ENCODE measurements at regions not wholly inside any gene's neighbourhood (a gene's known extent, or its start where the extent isn't known, plus 50 kb on each side); places are given as distances from the start of the nearest gene placed in this dataset.

GRCh38 chr10:4054656-4055435 lies 269.8 kb upstream of the KLF6 start:
- Histone ChIP-seq H2AFZ (no peak overlapping the region), H3K4me2 (ENCODE audit: unreplicated experiment) (no peak overlapping the region), H3K4me3 (no peak overlapping the region), H3K4me1 (ENCODE audit: insufficient read depth) (no peaks in the 10 kb centered on the region; the same call in 1 of the 2 replicates), H3K9ac (no peak overlapping the region), H4K20me1 (ENCODE audit: insufficient read depth) (no peaks in the 10 kb centered on the region), H3K79me2 (ENCODE audit: insufficient read depth) (no peaks in the 10 kb centered on the region), H3K27ac (no peak overlapping the region), H3K36me3 (ENCODE audit: low read depth) (no peaks in the 10 kb centered on the region), H3F3A (ENCODE audit: insufficient read depth) (no peaks in the 10 kb centered on the region), H3K9me3 (ENCODE audit: low read depth) (no peaks in the 10 kb centered on the region), H3K9me2 (ENCODE audit: insufficient read depth) (no peaks in the 10 kb centered on the region), H3K27me3 (replicated peaks; ENCODE audit: insufficient read depth) (no peaks in the 10 kb centered on the region)
- DNase-seq, result no peak
- in situ Hi-C loops (cut with MboI), result no loop called here
- WGBS, 2 experiments (ENCODE audit: low coverage in 1 of 2, low lambda C conversion rate in 2 of 2, missing lambda C conversion rate in 2 of 2), result 94 to 96% methylated on average over 6 of the region's 6 CpGs
- no peak for TF ChIP-seq EZH2 (IDR thresholded peaks at IDR 0.05; ENCODE audit: insufficient read depth, poor library complexity, severe bottlenecking)
- no peak for TF ChIP-seq EZH2phosphoT487 (IDR thresholded peaks at IDR 0.05; ENCODE audit: insufficient read depth, low read depth)

- Histone ChIP-seq H3K4me1 (ENCODE audit: insufficient read depth) (no peaks in the 10 kb centered on the region; the same call in 1 of the 2 replicates), H3K36me3 (ENCODE audit: low read depth) (no peaks in the 10 kb centered on the region), H3K4me3 (no peak overlapping the region), H3K4me2 (ENCODE audit: unreplicated experiment) (no peak overlapping the region), H4K20me1 (ENCODE audit: insufficient read depth) (no peaks in the 10 kb centered on the region), H3K27me3 (replicated peaks; ENCODE audit: insufficient read depth) (no peaks in the 10 kb centered on the region), H3F3A (ENCODE audit: insufficient read depth) (no peaks in the 10 kb centered on the region), H3K79me2 (ENCODE audit: insufficient read depth) (no peaks in the 10 kb centered on the region), H3K27ac (no peak overlapping the region), H3K9me2 (ENCODE audit: insufficient read depth) (no peaks in the 10 kb centered on the region), H3K9ac (no peak overlapping the region), H3K9me3 (ENCODE audit: low read depth) (no peaks in the 10 kb centered on the region), H2AFZ (no peak overlapping the region)
- DNase-seq, result no peak
- TF ChIP-seq EZH2 (IDR thresholded peaks at IDR 0.05; ENCODE audit: insufficient read depth, poor library complexity, severe bottlenecking), result no peak
- no peak for TF ChIP-seq EZH2phosphoT487 (IDR thresholded peaks at IDR 0.05; ENCODE audit: insufficient read depth, low read depth)
- WGBS, 2 experiments (ENCODE audit: low coverage in 1 of 2, low lambda C conversion rate in 2 of 2, missing lambda C conversion rate in 2 of 2), result 95% methylated on average over 8 of the region's 8 CpGs
- in situ Hi-C loops (cut with MboI), result no loop called here
Measured at GRCh38 chr10:4053940-4054339, 268.9 kb upstream of the KLF6 start.

GRCh38 chr10:4051641-4052151 lies 266.7 kb upstream of the KLF6 start:
- in situ Hi-C loops (cut with MboI), result no loop called here
- Histone ChIP-seq H3K9me2 (ENCODE audit: insufficient read depth) (no peaks in the 10 kb centered on the region), H3K4me3 (peak overlapping the region; percentile 69)

GRCh38 chr10:4051011-4051640 lies 266.1 kb upstream of the KLF6 start:
- H3K27me3 ChIP-seq (replicated peaks; ENCODE audit: insufficient read depth), result no peaks in the 10 kb centered on the region
- H3K27ac ChIP-seq, result peak overlapping the region; percentile 8
- no peaks in the 10 kb centered on the region for H3K9me3 ChIP-seq (ENCODE audit: low read depth)
- in situ Hi-C loops (cut with MboI), result no loop called here
- peak overlapping the region; percentile 77 for H3K4me2 ChIP-seq (ENCODE audit: unreplicated experiment)
- H3K9ac ChIP-seq, result peak overlapping the region; percentile 77
- no peak for TF ChIP-seq EZH2 (IDR thresholded peaks at IDR 0.05; ENCODE audit: insufficient read depth, poor library complexity, severe bottlenecking)
- no peak for TF ChIP-seq EZH2phosphoT487 (IDR thresholded peaks at IDR 0.05; ENCODE audit: insufficient read depth, low read depth)
- no peaks in the 10 kb centered on the region for H3K36me3 ChIP-seq (ENCODE audit: low read depth)
- WGBS, 2 experiments (ENCODE audit: low coverage in 1 of 2, low lambda C conversion rate in 2 of 2, missing lambda C conversion rate in 2 of 2), result 38 to 42% methylated on average over 8 of the region's 8 CpGs
- no peaks in the 10 kb centered on the region for H4K20me1 ChIP-seq (ENCODE audit: insufficient read depth)
- peak overlapping the region; percentile 79 for H2AFZ ChIP-seq
- no peaks in the 10 kb centered on the region for H3K4me1 ChIP-seq (ENCODE audit: insufficient read depth)
- no peaks in the 10 kb centered on the region for H3K9me2 ChIP-seq (ENCODE audit: insufficient read depth)
- H3K4me3 ChIP-seq, result peak overlapping the region; percentile 69
- peak; percentile 51 for DNase-seq
- H3K79me2 ChIP-seq (ENCODE audit: insufficient read depth), result no peaks in the 10 kb centered on the region
- no peaks in the 10 kb centered on the region for H3F3A ChIP-seq (ENCODE audit: insufficient read depth)

More at GRCh38 chr10:4051641-4052151, 266.7 kb upstream of the KLF6 start:
- Histone ChIP-seq H3K27ac (peak overlapping the region; percentile 8; the same call in 1 of the 2 replicates), H3K4me1 (ENCODE audit: insufficient read depth) (no peaks in the 10 kb centered on the region), H3K79me2 (ENCODE audit: insufficient read depth) (no peaks in the 10 kb centered on the region), H2AFZ (peak overlapping the region; percentile 79), H3K36me3 (ENCODE audit: low read depth) (no peaks in the 10 kb centered on the region), H3K4me2 (ENCODE audit: unreplicated experiment) (peak overlapping the region; percentile 77), H3F3A (ENCODE audit: insufficient read depth) (no peaks in the 10 kb centered on the region), H4K20me1 (ENCODE audit: insufficient read depth) (no peaks in the 10 kb centered on the region), H3K9me3 (ENCODE audit: low read depth) (no peaks in the 10 kb centered on the region), H3K9ac (peak overlapping the region; percentile 77), H3K27me3 (replicated peaks; ENCODE audit: insufficient read depth) (no peaks in the 10 kb centered on the region)
- 77 to 79% methylated on average over 9 of the region's 9 CpGs for WGBS, 2 experiments (ENCODE audit: low coverage in 1 of 2, low lambda C conversion rate in 2 of 2, missing lambda C conversion rate in 2 of 2)
- no peak for TF ChIP-seq EZH2 (IDR thresholded peaks at IDR 0.05; ENCODE audit: insufficient read depth, poor library complexity, severe bottlenecking)
- no peak for TF ChIP-seq EZH2phosphoT487 (IDR thresholded peaks at IDR 0.05; ENCODE audit: insufficient read depth, low read depth)
- DNase-seq, result no peak
